GM21825 (cell line): ENCODE measurements at regions not wholly inside any gene's neighbourhood (a gene's known extent, or its start where the extent isn't known, plus 50 kb on each side); places are given as distances from the start of the nearest gene placed in this dataset.

Source experiments
- ATAC-seq: cut with Tn5 transposase; IDR thresholded peaks from one replicate; pipeline ENCODE4 v1.9.1; 2021; ENCODE audit warnings: mild to moderate bottlenecking, moderate library complexity; ENCODE audit not compliant: unreplicated experiment

DNA sequence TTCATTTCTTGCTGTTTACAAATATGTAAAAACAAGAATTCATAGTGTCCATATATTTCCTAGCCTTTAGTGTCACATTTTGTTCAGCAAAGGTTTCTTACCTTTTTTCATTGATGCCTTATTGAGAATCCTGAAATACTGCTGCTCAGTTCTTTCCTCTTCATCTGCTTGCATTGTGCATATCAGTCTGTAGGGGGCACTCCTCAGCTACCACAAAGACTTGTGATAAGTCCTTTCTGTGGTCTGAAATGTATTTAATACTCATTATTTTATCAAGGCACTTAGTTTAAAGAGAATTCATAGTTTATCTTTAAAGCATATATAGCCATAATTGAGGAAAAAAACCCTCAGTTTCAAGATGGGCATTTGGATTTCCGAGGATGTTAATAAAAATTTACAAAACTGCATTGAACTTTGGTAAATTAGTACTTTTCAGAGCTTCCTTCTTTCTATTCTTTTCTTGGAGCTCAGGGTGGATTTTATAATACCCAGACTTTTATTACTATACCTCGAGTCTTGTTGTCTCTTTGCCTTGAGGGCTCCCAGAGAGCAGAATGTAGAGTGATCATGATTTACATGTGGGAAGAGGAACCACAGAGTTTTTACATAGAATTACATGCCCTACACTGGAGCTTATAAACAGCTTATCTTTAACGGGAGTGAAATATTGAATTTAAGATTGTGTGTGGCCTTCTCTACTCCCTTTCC, 570.1 kb downstream of the PLCL1 start:
- ATAC-seq, result no peak

GRCh38 chr2:198371921-198372543, 567.6 kb downstream of the PLCL1 start:
- ATAC-seq, result peak; percentile 92

GRCh38 chr2:198371329-198371728, 566.9 kb downstream of the PLCL1 start:
- ATAC-seq, result no peak

DNA sequence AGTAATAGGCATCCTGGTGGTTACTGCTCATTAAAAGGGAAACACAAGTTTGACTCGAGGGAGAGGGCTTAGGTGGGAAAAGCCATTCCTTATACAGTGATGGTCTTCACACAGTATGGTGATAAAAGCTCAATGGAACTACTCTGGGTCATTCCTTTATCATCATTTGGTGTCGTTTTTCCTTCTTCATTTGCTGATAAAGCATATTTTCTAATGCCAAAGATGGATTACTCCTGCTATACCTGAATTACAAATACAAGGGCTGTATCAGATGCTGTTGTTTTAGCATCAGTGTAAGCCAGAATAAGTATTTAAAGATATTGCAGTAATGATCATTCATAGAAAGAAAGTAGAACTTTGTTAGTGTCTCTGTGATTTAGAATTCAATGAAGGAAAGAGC, 563.7 kb downstream of the PLCL1 start:
- no peak for ATAC-seq

GRCh38 chr2:198362740-198363139, 558.3 kb downstream of the PLCL1 start:
- no peak for ATAC-seq

DNA sequence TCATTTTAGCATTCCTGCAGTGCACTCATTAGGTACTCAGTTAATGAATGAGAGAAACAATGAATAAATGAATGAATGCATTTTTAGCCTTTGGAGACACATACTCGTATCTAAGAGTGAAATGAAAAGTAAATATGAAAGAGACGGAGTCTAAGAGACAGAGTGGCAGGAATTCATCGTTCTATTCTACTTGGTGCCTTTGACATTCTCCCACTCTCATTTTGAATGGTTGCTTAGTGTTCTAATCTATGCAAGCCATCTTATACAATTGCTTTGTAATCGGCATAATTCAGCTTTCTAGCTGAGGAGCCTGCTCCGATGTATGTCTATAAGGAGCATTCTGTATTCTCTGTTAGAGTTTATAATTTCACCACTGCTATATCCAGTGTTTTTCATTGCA, 554.9 kb downstream of the PLCL1 start:
- no peak for ATAC-seq

DNA sequence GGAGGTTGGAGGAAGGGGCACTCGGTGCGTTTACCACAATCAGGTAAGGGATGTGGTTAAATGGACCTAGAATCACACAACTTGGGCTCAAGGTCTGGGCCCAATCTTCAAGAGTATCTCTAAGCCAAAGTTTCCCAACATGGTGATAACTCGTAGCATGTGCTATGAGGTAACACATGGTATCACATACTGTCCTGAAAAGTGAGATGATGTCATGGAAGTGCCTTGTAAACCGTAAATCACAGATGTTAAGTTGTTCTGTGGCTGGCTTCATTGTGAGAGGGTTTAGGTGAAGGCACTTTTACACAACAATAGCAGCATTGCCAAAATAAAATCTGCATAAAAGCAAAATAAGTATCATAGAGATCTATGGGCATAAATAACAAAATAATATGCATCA, 551.8 kb downstream of the PLCL1 start:
- ATAC-seq, result no peak

DNA sequence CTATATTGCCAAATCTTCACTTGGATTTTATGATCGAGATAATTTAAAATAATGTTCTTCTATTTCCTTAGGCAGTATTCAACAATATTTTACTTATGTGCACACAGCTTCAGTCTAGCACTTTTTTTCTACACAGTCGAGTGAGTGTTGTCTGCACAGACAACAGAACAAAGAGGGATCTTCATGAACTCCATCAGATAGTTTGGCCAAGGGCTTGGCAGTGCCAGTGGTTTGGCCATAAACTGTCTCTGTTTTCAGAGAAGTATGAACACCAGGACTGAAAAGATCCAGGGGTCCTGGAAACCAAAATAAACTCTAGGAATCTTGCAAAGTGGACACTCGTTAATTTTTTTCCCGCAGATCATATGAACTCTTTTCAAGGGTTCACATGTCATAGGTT, 547.3 kb downstream of the PLCL1 start:
- no peak for ATAC-seq

DNA sequence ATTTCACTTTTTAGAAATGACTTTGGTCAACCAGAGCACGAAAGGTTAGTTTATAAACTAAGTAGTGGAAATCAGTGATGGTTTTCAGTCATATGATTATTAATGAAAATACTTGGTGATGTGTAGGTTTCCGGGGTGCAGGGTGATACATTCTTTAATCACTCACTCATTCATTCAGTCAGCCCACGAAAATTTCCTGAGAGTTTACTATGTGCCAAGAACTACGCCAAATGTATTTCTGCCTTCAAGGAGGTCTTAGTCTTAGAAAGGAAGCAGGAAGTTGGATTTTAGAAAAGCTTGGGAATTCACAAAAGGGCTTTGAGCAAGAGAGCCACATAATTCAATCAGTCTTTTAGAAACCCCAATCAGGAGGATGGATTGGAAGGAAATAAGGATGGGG, 543.6 kb downstream of the PLCL1 start:
- ATAC-seq, result no peak

DNA sequence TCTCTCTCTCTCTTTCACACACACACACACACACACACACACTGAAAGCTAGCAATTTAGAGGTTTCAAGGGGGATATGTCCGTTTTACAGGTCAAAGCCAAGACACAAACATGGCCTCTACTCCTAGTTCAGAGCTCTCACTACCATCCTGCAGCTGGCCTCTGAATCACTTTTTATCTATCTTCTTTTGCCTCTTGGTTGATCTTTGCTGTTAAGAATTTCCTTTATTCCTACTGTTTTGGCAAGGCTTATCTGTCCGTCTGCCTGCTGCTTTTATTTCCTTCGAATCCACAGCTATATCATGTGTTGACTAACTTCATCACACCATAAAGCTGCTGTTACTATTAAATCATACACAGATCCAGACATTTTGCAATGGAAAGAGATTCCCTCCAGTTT, 543.0 kb downstream of the PLCL1 start:
- no peak for ATAC-seq

DNA sequence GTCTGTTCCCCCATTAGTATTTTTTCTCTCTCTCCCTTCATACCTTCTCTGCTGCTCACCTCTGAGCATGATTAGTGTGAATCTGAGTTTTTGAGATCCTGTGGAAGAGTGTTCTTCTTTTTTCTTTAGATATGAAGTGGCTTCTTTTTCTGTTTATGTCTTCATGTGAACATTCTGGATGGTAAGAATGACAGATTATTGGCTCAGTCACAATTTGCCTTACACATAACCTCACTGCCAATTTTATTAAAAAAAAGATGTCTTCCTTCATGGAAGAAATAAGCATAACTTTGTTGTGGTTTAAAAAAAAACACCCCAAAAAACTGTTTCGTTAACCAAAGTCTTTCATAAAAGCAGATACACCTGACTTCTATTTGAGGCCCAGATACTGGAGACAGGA, 539.1 kb downstream of the PLCL1 start:
- no peak for ATAC-seq

GRCh38 chr2:198340846-198341245, 536.5 kb downstream of the PLCL1 start:
- ATAC-seq, result no peak

DNA sequence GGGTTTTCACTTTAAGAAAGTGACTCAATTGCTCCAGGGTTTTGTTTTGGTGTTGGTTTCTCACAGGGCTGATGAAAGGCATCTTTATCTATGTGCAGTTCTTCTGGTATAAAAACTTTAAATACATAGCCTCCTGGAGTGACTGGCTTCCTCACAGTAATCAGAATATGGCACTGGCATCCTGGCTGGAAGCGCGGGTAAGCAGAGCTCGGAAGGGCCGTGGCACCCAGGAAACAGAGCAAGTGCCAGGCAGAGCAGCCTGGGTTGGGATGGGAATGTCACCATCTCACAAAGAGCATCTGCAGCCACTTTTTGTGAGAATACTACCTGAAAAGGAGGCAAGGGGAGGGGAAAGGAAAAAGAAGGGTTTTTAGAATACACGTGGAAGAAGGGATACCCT, 534.7 kb downstream of the PLCL1 start:
- no peak for ATAC-seq

- ATAC-seq, result no peak
Observed at GRCh38 chr2:198337368-198337767, 533.0 kb downstream of the PLCL1 start.

GRCh38 chr2:198328454-198328853, 524.1 kb downstream of the PLCL1 start:
- ATAC-seq, result no peak

DNA sequence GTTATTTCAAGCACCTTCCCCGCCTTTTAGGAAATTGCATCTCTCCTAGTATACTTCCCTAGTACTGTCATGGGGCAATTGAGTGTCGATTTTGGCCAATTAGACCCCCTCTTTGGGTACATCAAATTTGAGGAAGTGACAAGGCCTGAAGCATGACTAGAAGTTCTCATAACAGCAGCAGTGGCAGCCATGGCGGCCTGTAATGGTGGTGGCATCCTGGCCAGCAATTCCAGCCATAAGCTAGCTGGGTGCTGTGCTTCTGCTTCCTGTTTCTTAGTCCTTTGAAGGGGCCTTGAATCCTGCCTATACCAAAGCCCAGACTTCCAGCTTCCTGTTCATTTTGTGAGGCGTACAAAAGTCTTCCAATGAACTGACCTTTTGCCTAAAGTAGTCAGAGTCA, 523.1 kb downstream of the PLCL1 start:
- no peak for ATAC-seq

- no peak for ATAC-seq
Observed at GRCh38 chr2:198326431-198326830, 522.0 kb downstream of the PLCL1 start.

- no peak for ATAC-seq
Observed at GRCh38 chr2:198325359-198325758, 521.0 kb downstream of the PLCL1 start.

DNA sequence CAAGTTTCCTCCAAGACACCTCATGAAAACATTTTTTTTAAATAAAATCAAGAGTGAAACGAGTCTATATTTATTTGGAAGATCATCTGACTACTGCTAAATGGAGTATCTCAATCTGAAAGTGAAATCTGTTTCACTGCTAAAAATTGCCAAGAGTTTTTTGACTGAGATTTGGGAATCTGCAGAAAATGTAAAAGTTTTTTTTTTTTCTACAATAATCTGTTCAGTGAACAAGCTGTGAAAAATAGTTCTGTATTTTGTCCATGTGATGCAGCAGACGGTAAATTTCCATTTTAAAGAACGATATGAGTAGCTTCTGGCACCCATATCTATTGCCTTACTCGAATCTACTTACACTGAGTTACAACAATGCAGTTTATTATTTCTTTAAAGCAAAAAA, 519.7 kb downstream of the PLCL1 start:
- no peak for ATAC-seq

GRCh38 chr2:198322275-198322674, 517.9 kb downstream of the PLCL1 start:
- ATAC-seq, result no peak

DNA sequence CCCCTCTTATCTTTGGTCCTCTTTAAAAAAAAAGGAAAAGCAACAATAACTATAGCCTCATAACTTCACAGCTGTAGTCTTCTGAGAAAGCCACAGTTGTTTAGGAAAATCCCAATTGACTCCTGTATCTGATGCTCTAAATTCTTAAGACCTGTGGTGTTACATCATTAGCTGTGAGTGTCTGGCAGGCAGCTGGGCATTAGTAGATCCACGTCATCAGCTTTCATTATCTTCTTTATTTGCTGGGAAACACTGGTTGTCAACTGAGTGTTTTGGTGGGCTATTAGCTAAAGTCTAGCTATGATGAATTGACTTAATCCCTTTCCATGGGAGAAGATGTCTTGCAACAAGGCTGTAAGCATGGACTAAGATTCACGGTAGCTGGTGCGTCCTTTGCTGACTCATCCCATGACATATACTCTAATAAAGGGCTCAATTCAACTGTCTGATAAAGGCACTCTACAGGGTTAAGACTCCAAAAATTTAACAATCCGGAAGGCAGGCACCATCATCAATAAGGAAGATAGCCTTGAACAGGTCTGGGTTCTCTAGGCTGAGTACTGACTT, 517.2 kb downstream of the PLCL1 start:
- ATAC-seq, result no peak

DNA sequence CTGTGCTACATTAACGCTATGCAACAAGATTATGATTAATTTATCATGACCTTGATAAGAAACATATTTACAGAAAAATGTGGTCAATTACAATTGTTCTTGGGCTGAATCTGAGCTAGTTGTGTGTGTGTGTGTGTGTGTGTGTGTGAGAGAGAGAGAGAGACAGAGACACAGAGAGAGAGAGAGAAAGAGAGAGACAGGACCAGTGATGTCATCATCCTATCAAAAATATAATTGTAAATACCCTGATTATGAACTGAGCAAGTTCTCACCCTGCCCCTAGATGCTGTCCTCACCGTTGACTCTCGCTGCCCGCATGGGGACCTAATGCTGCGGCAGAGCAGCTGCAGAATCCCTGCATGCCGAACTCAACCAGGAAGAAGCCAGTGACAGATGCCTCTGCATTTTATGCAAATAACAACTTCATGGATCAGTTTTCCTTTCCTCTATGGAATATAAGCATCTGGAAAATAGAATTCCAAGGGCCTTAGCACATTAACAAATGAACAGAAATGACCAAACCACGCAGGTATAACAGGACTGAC, 512.5 kb downstream of the PLCL1 start:
- ATAC-seq, result no peak
